ENCODE measurements at regions not wholly inside any gene's neighbourhood (a gene's known extent, or its start where the extent isn't known, plus 50 kb on each side); places are given as distances from the start of the nearest gene placed in this dataset.
A peak's percentile ranks its signal among the peaks of the same experiment; 100 is the strongest.

DNA sequence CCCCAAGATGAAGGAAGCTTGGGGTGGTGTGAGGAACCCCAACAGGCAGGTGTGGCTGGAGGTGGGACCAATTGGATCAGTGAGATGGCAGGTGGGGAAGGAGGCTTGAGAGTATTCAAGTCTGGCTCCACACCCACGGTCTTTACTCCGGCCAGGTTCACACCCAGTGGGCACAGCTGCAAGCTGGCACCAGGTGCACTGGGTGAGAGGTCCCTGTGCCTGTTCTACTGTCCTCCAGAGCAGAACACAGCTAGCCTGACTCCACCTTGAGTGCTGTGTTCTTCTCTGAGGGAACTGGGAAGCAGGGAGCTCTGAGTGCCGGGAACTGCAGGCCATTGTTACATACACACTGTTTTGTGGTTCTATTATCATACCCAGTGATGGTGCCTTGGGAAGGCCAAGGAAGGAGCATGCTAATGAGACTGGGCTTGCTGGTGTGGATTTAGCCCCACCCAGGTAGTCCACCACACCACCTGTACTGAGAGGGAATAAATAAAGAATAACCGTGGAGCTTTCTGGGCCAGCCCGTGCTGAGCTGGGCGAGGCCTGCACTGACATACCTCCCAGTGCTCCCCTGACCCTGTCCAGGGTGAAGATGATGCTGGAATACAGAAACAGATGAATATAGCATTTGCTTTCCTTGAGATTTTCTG lies 93.4 kb downstream of the ABHD5 start:
- DNase-seq = no peak

DNA sequence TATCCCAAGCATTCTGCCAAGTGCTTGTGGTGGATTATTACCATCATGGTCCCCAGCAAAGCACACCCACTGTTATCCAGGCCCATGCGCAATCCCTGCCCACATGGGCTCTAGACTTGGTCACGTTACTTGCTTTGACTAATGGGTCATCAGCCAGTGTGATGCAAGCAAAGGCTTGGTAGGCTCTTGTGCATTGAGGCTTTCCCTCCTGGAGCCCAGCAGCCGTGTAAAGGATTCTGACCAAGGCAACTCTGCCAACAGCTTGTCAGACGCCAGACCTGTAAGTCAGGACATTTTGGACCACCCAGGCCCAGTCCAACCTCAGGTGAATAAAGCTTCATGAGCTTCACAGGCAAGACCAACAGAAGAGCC lies 93.9 kb downstream of the ABHD5 start:
- DNase-seq = no peak

- DNase-seq = no peak
Measured at GRCh38 chr3:43785551-43785950, 94.8 kb downstream of the ABHD5 start.

GRCh38 chr3:43786102-43786501 lies 95.4 kb downstream of the ABHD5 start:
- peak; percentile 48 for DNase-seq

DNA sequence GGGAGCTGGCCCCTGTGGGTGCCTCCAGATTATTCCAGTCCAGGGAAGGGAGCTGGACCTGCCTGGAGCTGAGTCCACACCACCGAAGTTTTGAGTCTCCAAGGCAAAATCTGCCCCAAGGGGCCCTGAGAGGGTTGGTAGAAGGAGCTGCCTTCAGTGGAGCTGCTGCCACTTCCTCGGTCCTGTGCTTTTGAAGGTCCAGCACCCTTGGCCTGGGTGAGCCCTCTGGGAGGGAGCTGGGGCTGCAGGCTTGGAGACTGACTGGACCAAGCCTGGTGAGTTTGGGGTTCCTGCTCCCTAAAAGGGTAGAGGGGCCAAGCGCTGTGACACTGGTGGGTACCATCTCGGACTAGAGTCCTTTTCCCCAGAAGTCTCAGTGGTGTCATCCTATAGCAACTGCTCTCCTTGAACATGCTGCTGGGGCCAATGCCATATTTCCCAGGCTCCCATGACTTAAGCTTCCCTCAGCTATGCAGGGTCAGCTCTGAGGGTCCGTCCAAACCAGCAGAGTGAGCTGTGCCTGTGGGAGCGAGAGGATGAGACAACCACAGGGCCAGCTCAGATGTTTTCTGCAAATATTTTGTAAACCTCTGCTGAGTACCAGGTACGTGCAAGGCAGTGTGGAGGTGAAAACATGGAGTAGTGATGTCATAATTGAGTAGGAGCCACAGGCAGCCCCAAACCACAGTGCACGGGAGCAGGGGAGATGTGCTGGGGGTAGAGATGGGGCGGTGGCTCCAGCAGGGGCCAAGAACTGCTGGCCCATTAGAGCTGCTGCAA lies 96.0 kb downstream of the ABHD5 start:
- no peak for DNase-seq

DNA sequence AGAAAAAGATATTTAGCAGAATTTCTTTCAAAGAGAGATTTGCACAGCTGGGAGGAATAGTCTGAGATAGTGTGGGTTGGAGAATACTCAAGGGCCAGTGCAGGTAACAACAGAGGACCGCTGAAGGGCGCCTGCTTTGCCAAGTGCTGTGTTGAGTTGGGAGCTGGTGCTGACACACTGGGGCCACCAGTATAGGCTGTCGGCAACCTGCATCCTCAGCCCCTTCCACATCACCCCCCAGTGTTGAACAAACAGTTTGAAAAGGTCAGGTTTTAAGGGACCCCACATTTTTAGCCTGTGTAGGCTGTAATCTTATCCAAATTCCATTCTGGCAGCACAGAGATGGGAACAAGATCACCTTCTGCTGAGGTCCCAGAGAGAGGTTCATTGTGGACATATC lies 96.6 kb downstream of the ABHD5 start:
- DNase-seq = no peak

- DNase-seq = no peak
Measured at GRCh38 chr3:43789028-43789427, 98.3 kb downstream of the ABHD5 start.

- no peak for DNase-seq
Measured at GRCh38 chr3:43790060-43790459, 99.3 kb downstream of the ABHD5 start.

DNA sequence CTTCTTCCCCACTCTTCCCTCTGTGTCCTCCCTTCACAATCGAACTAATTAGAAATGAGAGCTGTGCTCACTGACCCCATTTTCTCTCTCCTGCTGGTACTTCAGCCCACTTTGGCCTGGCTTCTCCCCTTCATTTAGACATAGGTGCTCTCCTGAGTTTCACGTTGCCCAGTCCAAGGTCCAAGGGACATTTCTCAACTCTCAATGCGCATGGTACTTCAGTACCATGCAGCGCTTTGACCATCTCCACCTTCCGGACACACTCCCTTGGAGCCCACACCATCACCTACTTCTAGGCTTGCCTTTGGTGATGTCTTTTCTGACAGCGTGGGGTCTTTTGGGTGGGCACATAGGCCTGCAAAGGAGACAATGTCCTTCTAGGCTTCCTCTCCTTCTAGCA lies 99.7 kb downstream of the ABHD5 start:
- DNase-seq = no peak

GRCh38 chr3:43791246-43791645 lies 100.5 kb downstream of the ABHD5 start:
- DNase-seq = no peak

DNA sequence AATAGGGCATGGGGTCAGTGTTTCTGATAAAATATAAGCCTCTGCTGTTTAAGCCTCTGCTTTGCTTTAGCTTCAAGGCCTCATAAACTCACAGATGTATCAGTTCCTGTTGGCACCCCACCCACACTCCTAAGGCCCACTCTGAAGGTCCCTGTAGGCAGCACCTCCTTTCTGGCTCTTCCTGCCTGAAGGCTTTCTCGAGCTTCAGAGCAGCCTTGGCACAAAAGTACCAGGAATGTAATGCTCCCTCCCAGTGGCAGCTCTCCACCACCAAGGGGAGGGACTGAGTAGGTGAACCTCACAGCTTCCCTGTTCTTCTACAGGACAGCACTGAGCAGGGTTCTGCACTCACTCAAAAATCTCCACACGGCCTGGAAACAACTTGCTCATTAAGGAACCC lies 102.2 kb downstream of the ABHD5 start:
- no peak for DNase-seq

DNA sequence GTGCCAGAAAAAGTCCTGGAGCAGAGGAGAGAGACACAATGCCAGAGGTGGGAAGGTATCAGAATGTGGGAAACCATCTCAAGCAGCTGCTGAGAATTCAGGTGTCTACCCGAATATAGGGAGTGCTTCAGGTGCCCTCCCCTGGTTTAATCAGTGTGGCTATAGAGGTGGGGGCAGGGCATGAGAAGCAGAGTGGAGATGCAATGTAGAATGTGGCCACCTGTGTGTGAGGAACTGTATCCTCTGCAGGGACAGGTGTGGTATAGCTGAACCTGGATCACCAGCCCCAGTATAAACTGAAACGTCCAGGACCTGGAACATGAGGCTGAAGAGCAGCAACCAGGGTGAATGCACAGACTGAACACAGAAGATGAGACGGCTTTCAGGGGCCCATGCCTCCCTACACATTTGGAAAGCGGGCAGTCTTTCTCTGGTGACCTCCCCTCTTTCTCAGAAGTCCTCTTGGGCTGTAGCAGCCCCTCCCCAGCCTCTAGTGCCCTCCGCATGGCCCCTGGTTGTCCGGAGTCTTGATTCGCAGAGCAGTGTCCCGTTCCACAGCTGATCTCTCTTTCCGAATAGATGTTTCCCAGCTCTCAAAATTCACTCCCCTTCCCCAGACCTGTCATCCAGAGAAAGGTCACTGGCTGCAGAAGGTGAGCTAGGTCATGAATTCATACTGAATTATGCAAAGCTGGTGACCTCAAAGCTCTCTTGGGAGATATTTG lies 103.1 kb downstream of the ABHD5 start:
- no peak for DNase-seq

GRCh38 chr3:43794776-43795175 lies 104.0 kb downstream of the ABHD5 start:
- DNase-seq = no peak

- no peak for DNase-seq
Measured at GRCh38 chr3:43795491-43795890, 104.8 kb downstream of the ABHD5 start.

GRCh38 chr3:43796041-43796596 lies 105.4 kb downstream of the ABHD5 start:
- no peak for DNase-seq

- DNase-seq = no peak
Measured at GRCh38 chr3:43797794-43798193, 107.1 kb downstream of the ABHD5 start.

GRCh38 chr3:43810797-43811196 lies 120.1 kb downstream of the ABHD5 start:
- no peak for DNase-seq

- no peak for DNase-seq
Measured at GRCh38 chr3:43814461-43814860, 123.7 kb downstream of the ABHD5 start.

GRCh38 chr3:43816372-43816771 lies 125.6 kb downstream of the ABHD5 start:
- no peak for DNase-seq

GRCh38 chr3:43817064-43817463 lies 126.3 kb downstream of the ABHD5 start:
- peak; percentile 4 for DNase-seq

GRCh38 chr3:43817825-43818224 lies 127.1 kb downstream of the ABHD5 start:
- DNase-seq = no peak

- no peak for DNase-seq
Measured at GRCh38 chr3:43818229-43818628, 127.5 kb downstream of the ABHD5 start.

- peak; percentile 4 for DNase-seq
Measured at GRCh38 chr3:43838009-43838758, 147.4 kb downstream of the ABHD5 start.

Measured in hematopoietic multipotent progenitor cell treated with erythropoietin and hydrocortisone succinate and interleukin-3 and kit ligand, for 4 days (in vitro differentiated cells).